ENCODE measurements at regions not wholly inside any gene's neighbourhood (a gene's known extent, or its start where the extent isn't known, plus 50 kb on each side); places are given as distances from the start of the nearest gene placed in this dataset.
"Not testable (repeated sequence)": the region's sequence is repeated elsewhere in the genome, so short reads cannot be mapped to it uniquely, and the experiment has no call there.

DNA sequence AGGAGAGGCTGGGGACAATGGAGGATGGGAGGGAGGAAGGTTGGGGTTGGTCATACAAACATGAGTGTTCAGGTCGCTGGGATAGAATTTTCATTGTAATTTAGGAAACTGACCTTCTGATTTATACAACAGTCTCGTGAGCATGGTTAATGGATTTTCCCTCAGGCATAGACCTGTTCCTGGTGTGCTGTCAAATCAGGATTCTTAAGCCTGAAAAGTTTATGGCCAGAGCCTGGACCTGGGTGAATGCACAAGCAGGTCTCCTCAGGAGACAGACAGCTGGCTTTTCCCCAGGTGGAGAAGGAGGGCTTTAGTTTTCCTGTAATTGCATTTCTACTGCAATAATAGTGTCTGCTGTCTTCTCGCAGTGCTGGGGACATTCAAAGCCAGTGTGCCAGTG, 338.0 kb downstream of the SHQ1 start:
- no peak overlapping the region for H3K4me3 ChIP-seq (ENCODE audit: low read depth, low read length)
- no peak for DNase-seq (ENCODE audit: low read depth)
- no peak for TF ChIP-seq CTCF (conservative IDR thresholded peaks at IDR 0.05; ENCODE audit: low read depth, low read length)

GRCh38 chr3:72505539-72506405, 342.5 kb downstream of the SHQ1 start:
- no peak for TF ChIP-seq CTCF (conservative IDR thresholded peaks at IDR 0.05; ENCODE audit: low read depth, low read length)

GRCh38 chr3:72497501-72497900, 350.7 kb downstream of the SHQ1 start:
- H3K4me3 ChIP-seq (ENCODE audit: low read depth, low read length); DNase-seq (ENCODE audit: low read depth): not testable (repeated sequence)

More at GRCh38 chr3:72505539-72506405, 342.5 kb downstream of the SHQ1 start:
- no peak for DNase-seq (ENCODE audit: low read depth)
- no peak overlapping the region for H3K4me3 ChIP-seq (ENCODE audit: low read depth, low read length)

GRCh38 chr3:72496051-72496670, 352.1 kb downstream of the SHQ1 start:
- DNase-seq (ENCODE audit: low read depth) = no peak
- TF ChIP-seq CTCF (conservative IDR thresholded peaks at IDR 0.05; ENCODE audit: low read depth, low read length) = no peak

DNA sequence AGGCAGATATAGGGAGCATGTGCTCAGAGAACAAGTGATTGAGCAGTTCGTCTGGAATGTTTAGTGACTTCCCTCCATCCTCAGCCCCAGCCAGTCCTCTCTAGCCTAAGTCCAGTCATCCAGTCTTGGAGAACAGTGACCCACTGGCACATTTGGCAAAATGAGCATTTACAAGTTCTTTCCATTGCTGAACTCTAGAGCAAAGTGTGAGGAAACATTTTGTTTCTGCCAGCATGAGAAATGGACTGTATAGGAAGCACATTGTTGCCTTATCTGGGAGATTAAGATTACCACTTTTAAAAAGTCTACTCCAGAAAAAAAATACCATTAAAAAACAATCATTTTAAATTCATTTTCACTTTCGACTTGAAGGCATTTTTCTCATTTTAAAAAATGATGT, 353.6 kb downstream of the SHQ1 start:
- no peak overlapping the region for H3K4me3 ChIP-seq (ENCODE audit: low read depth, low read length)
- DNase-seq (ENCODE audit: low read depth) = no peak
- no peak for TF ChIP-seq CTCF (conservative IDR thresholded peaks at IDR 0.05; ENCODE audit: low read depth, low read length)

More at GRCh38 chr3:72496051-72496670, 352.1 kb downstream of the SHQ1 start:
- no peak overlapping the region for H3K4me3 ChIP-seq (ENCODE audit: low read depth, low read length)

- no peak for TF ChIP-seq CTCF (conservative IDR thresholded peaks at IDR 0.05; ENCODE audit: low read depth, low read length)
- DNase-seq (ENCODE audit: low read depth) = peak; percentile 58
These were observed 354.1 kb downstream of the SHQ1 start for GRCh38 chr3:72494130-72494529.

DNA sequence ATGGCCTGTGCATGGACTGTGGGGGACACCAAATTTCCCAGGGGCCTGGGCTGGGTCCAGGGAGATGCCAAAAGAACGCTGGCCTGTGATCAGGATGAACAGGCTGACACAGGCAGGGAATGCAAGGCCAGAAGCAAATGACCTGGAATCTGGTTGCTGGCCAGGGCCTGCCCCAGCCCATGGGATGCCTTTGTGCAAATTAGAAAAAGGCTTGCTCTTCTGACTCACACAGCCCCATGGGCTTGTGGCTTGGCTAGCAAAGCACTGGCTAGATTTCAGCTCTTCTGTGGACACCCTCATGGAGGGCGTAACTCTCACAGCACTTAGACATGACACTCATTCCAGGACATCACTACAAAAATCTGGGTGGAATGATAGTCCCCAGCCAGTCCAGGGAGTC, 356.0 kb downstream of the SHQ1 start:
- no peak overlapping the region for H3K4me3 ChIP-seq (ENCODE audit: low read depth, low read length)
- peak; percentile 94 for DNase-seq (ENCODE audit: low read depth)
- TF ChIP-seq CTCF (conservative IDR thresholded peaks at IDR 0.05; ENCODE audit: low read depth, low read length) = no peak

More at GRCh38 chr3:72494130-72494529, 354.1 kb downstream of the SHQ1 start:
- H3K4me3 ChIP-seq (ENCODE audit: low read depth, low read length) = no peak overlapping the region

Data from choroid plexus epithelial cell (primary cell).